ENCODE measurements at regions not wholly inside any gene's neighbourhood (a gene's known extent, or its start where the extent isn't known, plus 50 kb on each side); places are given as distances from the start of the nearest gene placed in this dataset.

GRCh38 chr17:33978889-33979288 lies 276.2 kb upstream of the CCL2 start:
- Mint-ChIP-seq H3K4me1 (no peaks in the 10 kb centered on the region), H3K27me3 (peaks cover 13% of the 10 kb centered on the region), H3K27ac (no peak overlapping the region), H3K9me3 (ENCODE audit: insufficient read depth) (no peaks in the 10 kb centered on the region), H3K4me3 (no peak overlapping the region)
- ATAC-seq (ENCODE audit: low read depth): no peak
- Histone ChIP-seq H4K20me1 (ENCODE audit: control insufficient read depth, insufficient read depth, low read length, poor library complexity, severe bottlenecking) (no peaks in the 10 kb centered on the region), H3K79me2 (ENCODE audit: control insufficient read depth, insufficient read depth, low read length) (no peaks in the 10 kb centered on the region), H3K4me1 (ENCODE audit: control insufficient read depth in 2 of 2, insufficient read depth in 2 of 2, low read length in 2 of 2) (no peaks in the 10 kb centered on the region), H3K36me3 (replicated peaks in 1 of 2; ENCODE audit: control extremely low read depth in 1 of 2, control insufficient read depth in 1 of 2, extremely low read depth in 1 of 2, insufficient read depth in 2 of 2, low read length in 1 of 2) (no peaks in the 10 kb centered on the region), H3K4me2 (replicated peaks; ENCODE audit: low read depth, low read length, poor library complexity, severe bottlenecking) (no peak overlapping the region), H3K4me3 (ENCODE audit: control extremely low read depth in 1 of 5, extremely low read depth in 1 of 5, insufficient read depth in 1 of 5, low read depth in 2 of 5, low read length in 4 of 5) (no peak overlapping the region), H2AFZ (ENCODE audit: insufficient read depth, low read depth, low read length, poor library complexity, severe bottlenecking) (no peak overlapping the region), H3K9ac (ENCODE audit: low read length) (no peak overlapping the region), H3K27ac (ENCODE audit: low read length in 2 of 2) (no peak overlapping the region), H3K9me3 (ENCODE audit: control extremely low read depth in 1 of 3, control insufficient read depth in 2 of 3, insufficient read depth in 1 of 3, low read length in 2 of 3) (no peaks in the 10 kb centered on the region), H3K27me3 (replicated peaks in 1 of 4; ENCODE audit: control extremely low read depth in 1 of 4, control insufficient read depth in 3 of 4, insufficient read depth in 4 of 4, low read length in 3 of 4) (no peaks in the 10 kb centered on the region)
- ChIA-PET POLR2A (no interaction called here), CTCF (no interaction called here)
- no peak for TF ChIP-seq EZH2 (IDR thresholded peaks at IDR 0.05; ENCODE audit: borderline replicate concordance, insufficient read depth, low read depth, low read length, poor library complexity, severe bottlenecking)
- no peak for TF ChIP-seq CTCF (IDR thresholded peaks at IDR 0.05)
- intact Hi-C loops (cut with micrococcal nuclease): no loop called here
- DNase-seq: no peak
- WGBS (ENCODE audit: insufficient coverage): 93% methylated on average over 4 of the region's 5 CpGs

- no peaks in the 10 kb centered on the region for H3K9me3 ChIP-seq (ENCODE audit: control extremely low read depth in 1 of 3, control insufficient read depth in 2 of 3, insufficient read depth in 1 of 3, low read length in 2 of 3)
- TF ChIP-seq CTCF (IDR thresholded peaks at IDR 0.05) (no peak), EZH2 (IDR thresholded peaks at IDR 0.05; ENCODE audit: borderline replicate concordance, insufficient read depth, low read depth, low read length, poor library complexity, severe bottlenecking) (no peak)
- H3K27me3 Mint-ChIP-seq: peaks cover 12% of the 10 kb centered on the region
- H3K27me3 ChIP-seq (replicated peaks in 1 of 4; ENCODE audit: control extremely low read depth in 1 of 4, control insufficient read depth in 3 of 4, insufficient read depth in 4 of 4, low read length in 3 of 4): no peaks in the 10 kb centered on the region
- H3K79me2 ChIP-seq (ENCODE audit: control insufficient read depth, insufficient read depth, low read length): no peaks in the 10 kb centered on the region
- ATAC-seq (ENCODE audit: low read depth) (no peak), DNase-seq (no peak)
- H4K20me1 ChIP-seq (ENCODE audit: control insufficient read depth, insufficient read depth, low read length, poor library complexity, severe bottlenecking): no peaks in the 10 kb centered on the region
- intact Hi-C loops (cut with micrococcal nuclease): no loop called here
- no peak overlapping the region for H2AFZ ChIP-seq (ENCODE audit: insufficient read depth, low read depth, low read length, poor library complexity, severe bottlenecking)
- H3K27ac Mint-ChIP-seq: no peak overlapping the region
- CTCF ChIA-PET: no interaction called here
- H3K9ac ChIP-seq (ENCODE audit: low read length): no peak overlapping the region
- H3K9me3 Mint-ChIP-seq (ENCODE audit: insufficient read depth): no peaks in the 10 kb centered on the region
- H3K4me2 ChIP-seq (replicated peaks; ENCODE audit: low read depth, low read length, poor library complexity, severe bottlenecking): no peak overlapping the region
- 29% methylated on average over 1 of the region's 2 CpGs for WGBS (ENCODE audit: insufficient coverage)
- no peaks in the 10 kb centered on the region for H3K4me1 ChIP-seq (ENCODE audit: control insufficient read depth in 2 of 2, insufficient read depth in 2 of 2, low read length in 2 of 2)
- H3K4me3 Mint-ChIP-seq: no peak overlapping the region
- H3K27ac ChIP-seq (ENCODE audit: low read length in 2 of 2): no peak overlapping the region
- no peak overlapping the region for H3K4me3 ChIP-seq (ENCODE audit: control extremely low read depth in 1 of 5, extremely low read depth in 1 of 5, insufficient read depth in 1 of 5, low read depth in 2 of 5, low read length in 4 of 5)
- no peaks in the 10 kb centered on the region for H3K36me3 ChIP-seq (replicated peaks in 1 of 2; ENCODE audit: control extremely low read depth in 1 of 2, control insufficient read depth in 1 of 2, extremely low read depth in 1 of 2, insufficient read depth in 2 of 2, low read length in 1 of 2)
- H3K4me1 Mint-ChIP-seq: no peaks in the 10 kb centered on the region
- POLR2A ChIA-PET: no interaction called here
Measured at GRCh38 chr17:33980193-33980592, 274.9 kb upstream of the CCL2 start.
